ENCODE measurements at regions not wholly inside any gene's neighbourhood (a gene's known extent, or its start where the extent isn't known, plus 50 kb on each side); places are given as distances from the start of the nearest gene placed in this dataset.

DNA sequence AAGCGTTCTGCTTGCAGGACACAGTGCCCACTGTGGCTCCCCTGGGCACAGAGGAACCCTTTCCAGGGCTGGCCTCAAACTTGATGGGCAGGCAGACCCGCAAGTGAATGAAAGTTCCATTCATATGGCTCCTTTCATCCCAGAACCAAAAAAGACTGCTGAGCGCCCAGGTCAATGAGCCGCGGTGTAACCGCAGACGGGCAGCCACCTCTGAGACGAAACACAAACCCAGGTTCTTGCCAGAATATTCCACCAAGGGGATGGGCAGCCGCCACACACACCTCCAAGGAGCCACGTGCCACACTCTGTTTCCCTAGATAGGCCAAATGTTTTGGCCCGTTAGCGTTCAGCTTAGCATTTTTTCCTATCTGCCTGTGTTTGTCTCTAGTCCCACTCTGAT lies 82.8 kb upstream of the IGF1R start:
- no peak for DNase-seq (ENCODE audit: low spot score in 2 of 2)
- no peak overlapping the region for H3K4me3 Mint-ChIP-seq
- no peak overlapping the region for H3K27ac Mint-ChIP-seq
- H3K27me3 Mint-ChIP-seq, result peaks cover 1% of the 10 kb centered on the region
- ATAC-seq (ENCODE audit: low read depth), result no peak
- no peaks in the 10 kb centered on the region for H3K4me1 Mint-ChIP-seq
- no peaks in the 10 kb centered on the region for H3K9me3 Mint-ChIP-seq
- H3K36me3 Mint-ChIP-seq, result no peaks in the 10 kb centered on the region

DNA sequence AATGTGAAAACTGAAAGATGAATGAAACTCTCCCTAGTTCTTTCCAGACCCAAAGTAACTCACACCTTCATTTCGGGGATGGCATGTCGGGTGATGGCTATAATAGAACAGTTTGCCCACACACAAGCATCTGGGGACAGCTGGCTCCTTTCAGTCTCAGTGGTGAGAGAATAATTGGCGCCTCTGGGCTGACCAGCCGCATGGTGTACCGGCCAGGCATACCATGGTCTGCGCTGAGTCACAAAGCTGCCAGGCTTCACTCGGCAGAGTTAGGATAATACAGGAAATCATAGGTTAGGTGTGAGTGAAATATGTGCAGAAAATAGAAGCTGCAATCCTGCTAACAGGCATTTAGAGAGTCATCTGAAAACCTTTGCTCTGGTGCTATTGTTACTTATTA lies 80.4 kb upstream of the IGF1R start:
- Mint-ChIP-seq H3K4me3 (no peak overlapping the region), H3K9me3 (no peaks in the 10 kb centered on the region), H3K27ac (no peak overlapping the region), H3K36me3 (no peaks in the 10 kb centered on the region), H3K4me1 (no peaks in the 10 kb centered on the region), H3K27me3 (no peaks in the 10 kb centered on the region)
- ATAC-seq (ENCODE audit: low read depth), result no peak
- DNase-seq (ENCODE audit: low spot score in 2 of 2), result no peak

GRCh38 chr15:98568382-98569017 lies 79.8 kb upstream of the IGF1R start:
- no peak for ATAC-seq (ENCODE audit: low read depth)
- Mint-ChIP-seq H3K9me3 (no peaks in the 10 kb centered on the region), H3K27ac (no peak overlapping the region), H3K27me3 (no peaks in the 10 kb centered on the region), H3K4me1 (no peaks in the 10 kb centered on the region), H3K36me3 (no peaks in the 10 kb centered on the region), H3K4me3 (no peak overlapping the region)
- DNase-seq (ENCODE audit: low spot score in 2 of 2), result no peak

DNA sequence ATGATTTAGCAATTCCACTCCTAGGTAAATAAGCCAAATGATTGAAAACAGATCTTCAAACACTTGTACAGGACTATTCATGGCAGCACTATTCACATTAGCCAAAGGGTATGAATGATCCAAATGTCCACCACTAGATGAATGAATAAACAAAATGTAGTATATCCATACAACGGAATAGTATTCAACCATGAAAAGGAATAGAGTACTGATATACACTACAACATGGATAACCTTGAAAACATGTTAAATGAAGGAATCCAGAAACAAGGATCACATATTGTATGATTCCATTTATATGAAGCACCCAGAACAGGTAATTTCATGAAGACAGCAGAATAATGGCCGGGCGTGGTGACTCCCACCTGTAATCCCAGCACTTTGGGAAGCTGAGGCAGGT lies 78.2 kb upstream of the IGF1R start:
- no peak overlapping the region for H3K27ac Mint-ChIP-seq
- H3K4me1 Mint-ChIP-seq, result no peaks in the 10 kb centered on the region
- DNase-seq (ENCODE audit: low spot score in 2 of 2) (no peak), ATAC-seq (ENCODE audit: low read depth) (no peak)
- no peaks in the 10 kb centered on the region for H3K36me3 Mint-ChIP-seq
- H3K27me3 Mint-ChIP-seq, result no peaks in the 10 kb centered on the region
- no peak overlapping the region for H3K4me3 Mint-ChIP-seq
- no peaks in the 10 kb centered on the region for H3K9me3 Mint-ChIP-seq

DNA sequence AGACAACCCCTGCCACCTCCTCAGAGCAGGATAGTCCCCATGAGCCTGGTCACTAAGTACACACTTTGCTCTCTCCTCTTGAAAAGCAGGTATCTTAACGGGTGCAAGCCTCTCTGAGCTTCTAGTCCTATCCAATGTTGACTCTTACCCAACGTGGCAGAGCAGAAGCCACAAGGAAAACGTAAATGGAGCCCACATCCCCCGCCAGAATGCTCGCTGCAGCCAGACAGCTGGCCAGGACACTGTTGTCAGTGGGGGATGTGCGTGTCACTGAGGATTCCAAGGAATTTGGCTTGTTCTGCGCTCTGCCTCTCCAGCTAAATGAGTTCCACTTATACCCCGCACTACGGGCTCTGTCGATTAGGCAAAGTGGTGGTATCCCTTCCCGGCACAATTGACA lies 67.8 kb upstream of the IGF1R start:
- H3K27me3 Mint-ChIP-seq, result peaks cover 10% of the 10 kb centered on the region
- H3K27ac Mint-ChIP-seq, result no peak overlapping the region
- no peak for ATAC-seq (ENCODE audit: low read depth)
- no peak for DNase-seq (ENCODE audit: low spot score in 2 of 2)
- H3K4me3 Mint-ChIP-seq, result no peak overlapping the region
- H3K36me3 Mint-ChIP-seq, result no peaks in the 10 kb centered on the region
- H3K4me1 Mint-ChIP-seq, result no peaks in the 10 kb centered on the region
- H3K9me3 Mint-ChIP-seq, result peaks cover 5% of the 10 kb centered on the region

DNA sequence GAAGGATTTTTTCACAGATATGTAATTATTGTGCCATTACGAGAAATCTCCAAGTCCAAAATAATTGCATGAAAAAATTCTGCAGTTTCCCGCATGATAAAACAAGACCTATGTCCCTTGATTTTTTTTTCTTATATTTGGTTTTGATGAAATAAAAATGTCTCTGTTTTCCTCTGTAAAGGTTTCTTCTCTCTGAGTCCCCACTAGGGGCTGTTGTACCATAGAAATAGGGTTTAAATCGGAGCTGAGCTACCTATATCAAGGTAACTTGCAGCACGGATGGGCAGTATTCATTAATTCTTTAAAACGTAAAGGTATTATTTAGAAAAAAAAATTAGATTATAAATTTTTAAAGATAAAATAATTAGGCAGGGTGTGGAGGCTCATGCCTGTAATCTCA lies 66.6 kb upstream of the IGF1R start:
- no peak overlapping the region for H3K27ac Mint-ChIP-seq
- H3K4me1 Mint-ChIP-seq, result no peaks in the 10 kb centered on the region
- H3K27me3 Mint-ChIP-seq, result peaks cover 11% of the 10 kb centered on the region
- no peak overlapping the region for H3K4me3 Mint-ChIP-seq
- H3K36me3 Mint-ChIP-seq, result no peaks in the 10 kb centered on the region
- H3K9me3 Mint-ChIP-seq, result peaks cover 5% of the 10 kb centered on the region
- DNase-seq (ENCODE audit: low spot score in 2 of 2) (no peak), ATAC-seq (ENCODE audit: low read depth) (no peak)

- DNase-seq (ENCODE audit: low spot score in 2 of 2), result no peak
- Mint-ChIP-seq H3K27me3 (peaks cover 11% of the 10 kb centered on the region), H3K4me1 (no peaks in the 10 kb centered on the region), H3K4me3 (no peak overlapping the region), H3K9me3 (peaks cover 5% of the 10 kb centered on the region), H3K27ac (no peak overlapping the region), H3K36me3 (no peaks in the 10 kb centered on the region)
- no peak for ATAC-seq (ENCODE audit: low read depth)
Observed at GRCh38 chr15:98582900-98583554, 65.3 kb upstream of the IGF1R start.

- Mint-ChIP-seq H3K36me3 (no peaks in the 10 kb centered on the region), H3K4me3 (no peak overlapping the region), H3K27ac (no peak overlapping the region), H3K4me1 (no peaks in the 10 kb centered on the region), H3K27me3 (peaks cover 11% of the 10 kb centered on the region), H3K9me3 (peaks cover 1% of the 10 kb centered on the region)
- ATAC-seq (ENCODE audit: low read depth), result no peak
- DNase-seq (ENCODE audit: low spot score in 2 of 2), result no peak
Observed at GRCh38 chr15:98583771-98584430, 64.4 kb upstream of the IGF1R start.

DNA sequence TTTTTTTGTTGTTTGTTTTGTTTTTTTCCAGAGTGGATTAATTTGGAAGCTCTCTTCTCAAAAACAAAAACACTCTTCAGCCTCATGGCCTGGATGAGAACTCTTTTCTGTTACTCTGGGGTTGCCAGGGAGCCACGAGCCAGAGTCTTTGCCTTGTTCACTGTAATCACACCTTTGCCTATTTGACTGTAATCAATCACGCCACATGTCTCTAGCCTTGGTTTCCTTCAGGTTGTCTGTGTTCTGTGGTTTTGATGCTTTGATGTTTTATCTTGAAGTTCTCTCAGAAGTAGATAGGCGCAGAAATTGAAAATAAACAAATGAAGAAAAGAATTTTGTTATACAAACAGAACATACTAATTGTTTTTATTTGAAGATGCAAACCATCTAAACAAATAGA lies 62.3 kb upstream of the IGF1R start:
- H3K27me3 Mint-ChIP-seq, result peaks cover 10% of the 10 kb centered on the region
- no peaks in the 10 kb centered on the region for H3K4me1 Mint-ChIP-seq
- DNase-seq (ENCODE audit: low spot score in 2 of 2), result no peak
- no peaks in the 10 kb centered on the region for H3K36me3 Mint-ChIP-seq
- H3K27ac Mint-ChIP-seq, result no peak overlapping the region
- ATAC-seq (ENCODE audit: low read depth), result no peak
- no peaks in the 10 kb centered on the region for H3K9me3 Mint-ChIP-seq
- no peak overlapping the region for H3K4me3 Mint-ChIP-seq

DNA sequence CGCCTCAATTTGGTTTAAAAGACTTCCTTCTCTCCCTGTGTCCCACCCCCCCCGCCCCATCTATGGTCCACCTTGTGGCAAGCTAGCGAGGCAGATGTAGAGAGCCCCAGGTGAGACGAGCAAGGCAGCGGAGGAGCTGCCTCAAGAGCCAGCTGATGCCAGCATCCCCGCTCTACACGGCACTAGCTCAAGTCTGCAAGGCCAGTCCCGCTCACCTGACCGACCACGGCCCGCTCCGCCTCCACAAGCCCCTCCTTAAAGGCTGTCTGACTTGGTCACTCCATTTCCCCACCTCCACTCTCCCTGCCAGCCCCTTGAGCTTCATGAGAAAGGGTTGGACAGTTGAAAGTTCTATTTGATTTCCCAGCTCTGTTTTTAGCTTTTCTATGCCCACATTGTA lies 56.2 kb upstream of the IGF1R start:
- H3K27me3 Mint-ChIP-seq, result peaks cover 8% of the 10 kb centered on the region
- H3K4me3 Mint-ChIP-seq, result no peak overlapping the region
- H3K4me1 Mint-ChIP-seq, result no peaks in the 10 kb centered on the region
- no peak overlapping the region for H3K27ac Mint-ChIP-seq
- no peak for ATAC-seq (ENCODE audit: low read depth)
- no peaks in the 10 kb centered on the region for H3K36me3 Mint-ChIP-seq
- no peaks in the 10 kb centered on the region for H3K9me3 Mint-ChIP-seq
- no peak for DNase-seq (ENCODE audit: low spot score in 2 of 2)

- no peak for DNase-seq (ENCODE audit: low spot score in 2 of 2)
- peaks cover 7% of the 10 kb centered on the region for H3K4me1 Mint-ChIP-seq
- H3K27ac Mint-ChIP-seq, result no peak overlapping the region
- no peak overlapping the region for H3K4me3 Mint-ChIP-seq
- H3K27me3 Mint-ChIP-seq, result peaks cover 6% of the 10 kb centered on the region
- no peaks in the 10 kb centered on the region for H3K36me3 Mint-ChIP-seq
- ATAC-seq (ENCODE audit: low read depth), result no peak
- no peaks in the 10 kb centered on the region for H3K9me3 Mint-ChIP-seq
Observed at GRCh38 chr15:98596131-98596530, 52.2 kb upstream of the IGF1R start.

GRCh38 chr15:98596885-98597392 lies 51.4 kb upstream of the IGF1R start:
- Mint-ChIP-seq H3K9me3 (no peaks in the 10 kb centered on the region), H3K27me3 (peaks cover 3% of the 10 kb centered on the region), H3K4me1 (peaks cover 7% of the 10 kb centered on the region), H3K36me3 (no peaks in the 10 kb centered on the region), H3K4me3 (no peak overlapping the region), H3K27ac (no peak overlapping the region)
- DNase-seq (ENCODE audit: low spot score in 2 of 2) (no peak), ATAC-seq (ENCODE audit: low read depth) (no peak)

- H3K27ac Mint-ChIP-seq, result no peak overlapping the region
- no peak for DNase-seq (ENCODE audit: low spot score in 2 of 2)
- H3K36me3 Mint-ChIP-seq, result no peaks in the 10 kb centered on the region
- no peak for ATAC-seq (ENCODE audit: low read depth)
- H3K27me3 Mint-ChIP-seq, result no peaks in the 10 kb centered on the region
- H3K4me1 Mint-ChIP-seq, result peaks cover 7% of the 10 kb centered on the region
- H3K4me3 Mint-ChIP-seq, result no peak overlapping the region
- H3K9me3 Mint-ChIP-seq, result no peaks in the 10 kb centered on the region
Observed at GRCh38 chr15:98597666-98598065, 50.7 kb upstream of the IGF1R start.

Measured in memory B cell (primary cell).